ENCODE measurements at regions not wholly inside any gene's neighbourhood (a gene's known extent, or its start where the extent isn't known, plus 50 kb on each side); places are given as distances from the start of the nearest gene placed in this dataset.

DNA sequence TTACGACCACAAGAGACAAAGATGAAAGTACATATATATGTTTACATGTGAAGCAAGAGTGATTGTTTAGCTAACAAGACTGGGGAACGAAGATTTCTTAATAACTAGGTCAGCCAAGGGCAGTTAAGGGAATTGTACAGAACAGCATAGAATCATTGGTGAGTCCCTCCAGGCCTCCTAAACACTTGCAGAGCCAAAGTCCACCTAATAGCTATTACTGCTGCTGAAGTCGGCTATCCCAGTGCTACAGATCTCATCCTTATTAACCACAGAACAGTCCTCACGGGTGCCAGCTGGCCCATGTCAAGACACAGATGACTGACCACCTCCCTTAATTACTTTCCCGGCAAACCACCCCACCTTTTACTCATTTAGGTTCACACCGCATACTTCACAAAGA lies 68.5 kb upstream of the OPCML start:
- H3K27me3 ChIP-seq (ENCODE audit: control insufficient read depth, insufficient read depth, low read length): no peaks in the 10 kb centered on the region
- no peak for DNase-seq (ENCODE audit: low read depth)
- no peak for FAIRE-seq
- H3K4me3 ChIP-seq (ENCODE audit: low read depth, low read length): no peak overlapping the region
- H3K36me3 ChIP-seq (ENCODE audit: control insufficient read depth, insufficient read depth, low read length): no peaks in the 10 kb centered on the region
- TF ChIP-seq CTCF (IDR thresholded peaks at IDR 0.05; ENCODE audit: insufficient read depth, low read length, severe bottlenecking): no peak

DNA sequence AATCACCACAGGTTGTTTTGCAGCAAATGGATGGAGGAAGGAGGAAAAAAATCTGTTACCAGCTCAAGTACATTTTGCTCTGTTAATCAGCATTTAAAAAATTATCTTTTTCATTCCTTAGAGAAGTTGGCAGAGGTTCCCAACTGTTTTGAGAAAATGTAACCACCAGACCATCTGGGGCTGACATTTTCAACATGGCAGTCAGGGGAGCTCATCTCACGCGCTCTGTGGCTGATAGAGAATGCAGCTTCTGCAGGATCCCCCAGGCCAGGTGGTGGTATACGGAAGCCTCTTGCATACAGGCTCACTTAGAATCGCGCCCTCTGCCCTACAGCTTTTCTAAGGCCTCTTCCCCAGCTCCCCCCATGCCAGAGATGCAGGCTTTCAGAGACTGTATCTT lies 68.0 kb upstream of the OPCML start:
- Histone ChIP-seq H3K36me3 (ENCODE audit: control insufficient read depth, insufficient read depth, low read length) (no peaks in the 10 kb centered on the region), H3K27me3 (ENCODE audit: control insufficient read depth, insufficient read depth, low read length) (no peaks in the 10 kb centered on the region), H3K4me3 (ENCODE audit: low read depth, low read length) (no peak overlapping the region)
- FAIRE-seq (no peak), DNase-seq (ENCODE audit: low read depth) (no peak)
- no peak for TF ChIP-seq CTCF (IDR thresholded peaks at IDR 0.05; ENCODE audit: insufficient read depth, low read length, severe bottlenecking)

- H3K36me3 ChIP-seq (ENCODE audit: control insufficient read depth, insufficient read depth, low read length): no peaks in the 10 kb centered on the region
- no peak overlapping the region for H3K4me3 ChIP-seq (ENCODE audit: low read depth, low read length)
- FAIRE-seq: no peak
- no peak for TF ChIP-seq CTCF (IDR thresholded peaks at IDR 0.05; ENCODE audit: insufficient read depth, low read length, severe bottlenecking)
- DNase-seq (ENCODE audit: low read depth): no peak
- no peaks in the 10 kb centered on the region for H3K27me3 ChIP-seq (ENCODE audit: control insufficient read depth, insufficient read depth, low read length)
These were observed 66.6 kb upstream of the OPCML start for GRCh38 chr11:133598906-133599305.

- Histone ChIP-seq H3K4me3 (ENCODE audit: low read depth, low read length) (no peak overlapping the region), H3K27me3 (ENCODE audit: control insufficient read depth, insufficient read depth, low read length) (no peaks in the 10 kb centered on the region), H3K36me3 (ENCODE audit: control insufficient read depth, insufficient read depth, low read length) (no peaks in the 10 kb centered on the region)
- FAIRE-seq (no peak), DNase-seq (ENCODE audit: low read depth) (no peak)
- TF ChIP-seq CTCF (IDR thresholded peaks at IDR 0.05; ENCODE audit: insufficient read depth, low read length, severe bottlenecking): no peak
These were observed 64.9 kb upstream of the OPCML start for GRCh38 chr11:133597236-133597635.

DNA sequence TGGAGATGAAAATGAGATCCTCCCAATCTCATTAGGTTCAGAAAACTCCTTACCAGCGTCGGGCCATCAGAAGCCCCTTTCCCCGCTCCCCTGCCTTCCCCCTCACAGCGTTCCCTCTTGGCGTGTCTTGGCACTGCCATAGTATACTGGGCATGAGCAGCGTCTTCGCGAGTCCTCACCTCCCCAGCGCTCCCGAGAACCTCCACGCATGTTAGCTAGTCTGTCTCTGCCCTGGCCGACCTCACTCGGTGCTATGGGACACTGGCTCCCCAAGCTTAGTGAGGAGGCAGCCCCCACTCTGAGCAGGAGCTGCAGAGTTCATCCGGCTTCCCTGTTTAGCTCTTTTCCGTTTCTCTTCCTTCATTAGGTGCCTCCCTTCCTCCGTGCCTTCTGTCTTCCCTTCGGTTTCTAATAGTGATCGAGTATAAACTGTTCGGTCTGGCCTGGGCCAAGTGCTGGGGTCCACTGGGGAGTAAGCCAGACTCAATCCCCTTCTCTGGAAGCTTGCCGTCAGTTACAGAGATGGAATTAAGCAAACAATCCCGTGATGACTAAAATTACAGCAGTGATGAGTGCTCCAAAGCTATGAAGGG lies 63.8 kb upstream of the OPCML start:
- FAIRE-seq: no peak

More for the DNA sequence above, 63.8 kb upstream of the OPCML start:
- H3K4me3 ChIP-seq (ENCODE audit: low read depth, low read length): no peak overlapping the region
- no peak for TF ChIP-seq CTCF (IDR thresholded peaks at IDR 0.05; ENCODE audit: insufficient read depth, low read length, severe bottlenecking)
- DNase-seq (ENCODE audit: low read depth): no peak
- H3K36me3 ChIP-seq (ENCODE audit: control insufficient read depth, insufficient read depth, low read length): no peaks in the 10 kb centered on the region
- H3K27me3 ChIP-seq (ENCODE audit: control insufficient read depth, insufficient read depth, low read length): no peaks in the 10 kb centered on the region
